ENCODE measurements at regions not wholly inside any gene's neighbourhood (a gene's known extent, or its start where the extent isn't known, plus 50 kb on each side); places are given as distances from the start of the nearest gene placed in this dataset.
"Not testable (repeated sequence)": the region's sequence is repeated elsewhere in the genome, so short reads cannot be mapped to it uniquely, and the experiment has no call there.

GRCh38 chr2:109676346-109676902 is 62.3 kb downstream of the SOWAHC start:
- Histone ChIP-seq H3K27ac (ENCODE audit: low read length, poor library complexity, severe bottlenecking) (no peak overlapping the region), H3K18ac (ENCODE audit: low read depth in 1 of 2, low read length in 2 of 2) (no peak overlapping the region), H3K4me2 (ENCODE audit: low read length, poor library complexity, severe bottlenecking) (no peak overlapping the region), H3K14ac (ENCODE audit: low read length in 2 of 2) (no peak overlapping the region), H2AK5ac (ENCODE audit: low read length, severe bottlenecking) (no peak overlapping the region), H3K9ac (ENCODE audit: low read length) (no peak overlapping the region), H3K36me3 (ENCODE audit: control insufficient read depth in 1 of 2, insufficient read depth in 2 of 2, low read depth in 1 of 2, low read length in 2 of 2) (no peaks in the 10 kb centered on the region), H4K8ac (ENCODE audit: low read length) (no peak overlapping the region), H3K9me3 (ENCODE audit: control insufficient read depth, low read length) (no peaks in the 10 kb centered on the region), H3K4ac (ENCODE audit: low read depth in 1 of 2, low read length in 2 of 2) (no peak overlapping the region), H3K23ac (ENCODE audit: low read length in 2 of 2) (no peak overlapping the region), H3K4me3 (ENCODE audit: insufficient read depth in 1 of 2, low read depth in 1 of 2, low read length in 2 of 2) (no peak overlapping the region), H3K4me1 (ENCODE audit: control insufficient read depth, insufficient read depth, low read depth, low read length) (peaks cover 4% of the 10 kb centered on the region), H2BK15ac (ENCODE audit: low read depth, poor library complexity, severe bottlenecking) (no peak overlapping the region), H4K91ac (ENCODE audit: low read length) (no peak overlapping the region), H2BK5ac (ENCODE audit: low read depth, low read length, poor library complexity, severe bottlenecking) (no peak overlapping the region), H2BK12ac (ENCODE audit: low read length in 2 of 2) (no peak overlapping the region), H3K27me3 (ENCODE audit: control insufficient read depth in 1 of 2, insufficient read depth in 1 of 2, low read length in 2 of 2) (peaks cover 29 to 38% of the 10 kb centered on the region in 2 experiments), H3K79me1 (replicated peaks; ENCODE audit: low read length, poor library complexity, severe bottlenecking) (no peaks in the 10 kb centered on the region), H2AFZ (ENCODE audit: low read depth, low read length) (no peak overlapping the region), H2BK120ac (ENCODE audit: low read depth, low read length) (no peak overlapping the region)
- no peak for DNase-seq
- WGBS, result 93% methylated on average over 5 of the region's 7 CpGs

DNA sequence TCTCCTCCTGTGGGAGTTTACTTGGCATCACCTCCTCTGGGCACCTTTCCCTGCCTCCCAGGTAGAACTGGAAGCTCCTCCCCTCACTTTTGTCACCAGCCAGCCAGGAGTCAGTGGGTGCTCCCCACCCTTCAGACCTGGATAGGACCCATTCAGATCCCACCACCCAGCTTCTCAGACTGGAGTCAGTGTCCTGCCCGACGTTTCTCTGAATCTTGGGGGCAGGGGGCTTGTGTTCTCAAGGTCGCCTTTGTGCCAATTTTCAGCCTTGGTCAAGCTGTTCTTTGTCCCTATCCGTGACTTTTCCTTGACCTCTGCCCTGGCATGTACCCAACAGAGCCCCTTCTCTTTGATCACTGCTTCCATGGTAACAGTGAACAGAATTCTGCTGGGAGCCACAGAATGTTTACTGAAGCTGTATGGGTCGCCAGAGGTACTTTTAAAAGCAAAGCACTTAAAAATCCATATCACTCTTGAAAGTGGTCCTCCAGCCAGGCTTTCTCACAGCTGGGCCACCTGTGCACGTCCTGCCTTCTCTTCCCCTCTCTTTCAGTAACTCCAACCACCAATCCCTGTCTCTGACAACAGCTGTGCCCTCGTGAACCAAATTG is 63.1 kb downstream of the SOWAHC start:
- H2BK5ac ChIP-seq (ENCODE audit: low read depth, low read length, poor library complexity, severe bottlenecking); H3K4me3 ChIP-seq (ENCODE audit: insufficient read depth in 1 of 2, low read depth in 1 of 2, low read length in 2 of 2); H2AFZ ChIP-seq (ENCODE audit: low read depth, low read length); H3K4me1 ChIP-seq (ENCODE audit: control insufficient read depth, insufficient read depth, low read depth, low read length); H2BK15ac ChIP-seq (ENCODE audit: low read depth, poor library complexity, severe bottlenecking); H4K91ac ChIP-seq (ENCODE audit: low read length); H2BK120ac ChIP-seq (ENCODE audit: low read depth, low read length); H3K9ac ChIP-seq (ENCODE audit: low read length); H3K23ac ChIP-seq (ENCODE audit: low read length in 2 of 2); H3K4ac ChIP-seq (ENCODE audit: low read depth in 1 of 2, low read length in 2 of 2); DNase-seq; H3K18ac ChIP-seq (ENCODE audit: low read depth in 1 of 2, low read length in 2 of 2); H2AK5ac ChIP-seq (ENCODE audit: low read length, severe bottlenecking); H3K9me3 ChIP-seq (ENCODE audit: control insufficient read depth, low read length); H3K27ac ChIP-seq (ENCODE audit: low read length, poor library complexity, severe bottlenecking); H3K14ac ChIP-seq (ENCODE audit: low read length in 2 of 2); H3K36me3 ChIP-seq (ENCODE audit: control insufficient read depth in 1 of 2, insufficient read depth in 2 of 2, low read depth in 1 of 2, low read length in 2 of 2); H3K4me2 ChIP-seq (ENCODE audit: low read length, poor library complexity, severe bottlenecking); H3K79me1 ChIP-seq (replicated peaks; ENCODE audit: low read length, poor library complexity, severe bottlenecking); H4K8ac ChIP-seq (ENCODE audit: low read length); H2BK12ac ChIP-seq (ENCODE audit: low read length in 2 of 2): not testable (repeated sequence)
- H3K27me3 ChIP-seq (ENCODE audit: control insufficient read depth in 1 of 2, insufficient read depth in 1 of 2, low read length in 2 of 2), result peaks cover 29 to 38% of the 10 kb centered on the region in 2 experiments
- WGBS, result 60% methylated on average over 7 of the region's 7 CpGs

DNA sequence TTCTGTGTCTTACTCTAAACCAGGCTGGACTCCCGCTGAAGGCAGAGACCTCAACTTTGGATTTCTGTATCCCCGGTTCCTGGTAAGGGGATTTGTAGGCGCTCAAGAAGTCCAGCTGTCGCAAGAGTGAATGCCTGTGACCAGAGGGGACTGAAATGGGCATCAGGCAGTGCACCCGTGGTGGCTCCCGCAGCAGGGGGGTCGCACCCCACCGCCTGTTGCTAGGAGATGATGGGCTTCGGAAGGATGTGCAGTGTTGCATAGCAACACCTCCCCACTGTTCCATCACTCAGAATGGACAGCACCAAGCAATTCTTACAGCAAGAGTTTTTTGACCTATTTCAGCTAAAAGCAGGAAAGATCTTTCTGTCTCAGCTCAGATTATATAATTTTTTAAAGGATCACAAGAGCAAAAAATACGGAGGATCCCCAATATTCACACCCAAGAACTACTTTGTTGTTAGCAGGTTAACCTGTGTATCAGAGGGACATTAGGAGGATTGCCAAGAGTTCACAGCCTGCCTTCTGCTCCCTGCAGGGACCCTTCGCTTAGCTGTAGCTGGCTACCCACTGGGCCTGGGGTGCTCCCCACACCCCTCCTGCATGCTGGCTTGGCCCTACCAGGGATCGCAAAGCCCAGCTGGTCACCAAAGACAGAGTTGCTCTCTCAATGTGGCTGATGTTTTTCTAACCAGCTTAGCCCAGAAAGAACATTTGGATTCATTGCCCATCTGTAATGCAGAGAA is 63.8 kb downstream of the SOWAHC start:
- H3K27ac ChIP-seq (ENCODE audit: low read length, poor library complexity, severe bottlenecking), result no peak overlapping the region
- H2BK12ac ChIP-seq (ENCODE audit: low read length in 2 of 2), result no peak overlapping the region
- no peak overlapping the region for H2BK15ac ChIP-seq (ENCODE audit: low read depth, poor library complexity, severe bottlenecking)
- no peak overlapping the region for H3K14ac ChIP-seq (ENCODE audit: low read length in 2 of 2)
- H3K18ac ChIP-seq (ENCODE audit: low read depth in 1 of 2, low read length in 2 of 2), result no peak overlapping the region
- 95% methylated on average over 11 of the region's 12 CpGs for WGBS
- no peak overlapping the region for H4K8ac ChIP-seq (ENCODE audit: low read length)
- no peak overlapping the region for H3K4ac ChIP-seq (ENCODE audit: low read depth in 1 of 2, low read length in 2 of 2)
- peaks cover 4% of the 10 kb centered on the region for H3K4me1 ChIP-seq (ENCODE audit: control insufficient read depth, insufficient read depth, low read depth, low read length)
- H3K9me3 ChIP-seq (ENCODE audit: control insufficient read depth, low read length), result no peaks in the 10 kb centered on the region
- no peak overlapping the region for H3K4me3 ChIP-seq (ENCODE audit: insufficient read depth in 1 of 2, low read depth in 1 of 2, low read length in 2 of 2)
- H4K91ac ChIP-seq (ENCODE audit: low read length), result no peak overlapping the region
- no peak overlapping the region for H2BK5ac ChIP-seq (ENCODE audit: low read depth, low read length, poor library complexity, severe bottlenecking)
- no peaks in the 10 kb centered on the region for H3K36me3 ChIP-seq (ENCODE audit: control insufficient read depth in 1 of 2, insufficient read depth in 2 of 2, low read depth in 1 of 2, low read length in 2 of 2)
- H2BK120ac ChIP-seq (ENCODE audit: low read depth, low read length), result no peak overlapping the region
- H3K9ac ChIP-seq (ENCODE audit: low read length), result no peak overlapping the region
- H3K23ac ChIP-seq (ENCODE audit: low read length in 2 of 2), result no peak overlapping the region
- H2AK5ac ChIP-seq (ENCODE audit: low read length, severe bottlenecking), result no peak overlapping the region
- no peak overlapping the region for H3K4me2 ChIP-seq (ENCODE audit: low read length, poor library complexity, severe bottlenecking)
- DNase-seq, result no peak
- H3K27me3 ChIP-seq (ENCODE audit: control insufficient read depth in 1 of 2, insufficient read depth in 1 of 2, low read length in 2 of 2), result peaks cover 29 to 38% of the 10 kb centered on the region in 2 experiments
- no peak overlapping the region for H2AFZ ChIP-seq (ENCODE audit: low read depth, low read length)
- H3K79me1 ChIP-seq (replicated peaks; ENCODE audit: low read length, poor library complexity, severe bottlenecking), result no peaks in the 10 kb centered on the region

DNA sequence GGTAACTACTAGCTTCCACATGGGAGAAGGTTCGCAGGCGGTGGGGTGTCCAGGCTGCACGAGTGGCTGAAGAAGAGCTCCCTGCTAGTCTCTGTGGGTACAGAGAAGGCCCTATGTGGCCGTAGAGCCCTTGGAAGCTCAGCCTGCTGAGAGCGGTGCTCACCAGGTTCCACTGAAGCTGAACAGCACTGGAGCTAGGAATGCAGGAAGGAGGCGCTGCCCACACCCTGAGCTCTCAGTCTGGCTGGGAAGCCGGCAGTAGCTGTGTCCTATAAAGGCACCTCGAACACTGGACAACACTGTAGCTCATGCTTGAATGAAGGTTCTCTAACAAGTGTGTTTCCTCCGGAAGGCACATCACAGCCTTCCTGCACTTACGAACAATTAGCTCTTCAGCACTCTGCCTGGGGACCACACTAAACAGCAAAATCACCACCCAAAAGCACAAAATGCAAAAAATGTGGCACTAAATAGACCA is 64.6 kb downstream of the SOWAHC start:
- H3K18ac ChIP-seq (ENCODE audit: low read depth in 1 of 2, low read length in 2 of 2); H4K91ac ChIP-seq (ENCODE audit: low read length); H3K9me3 ChIP-seq (ENCODE audit: control insufficient read depth, low read length); H3K4me3 ChIP-seq (ENCODE audit: insufficient read depth in 1 of 2, low read depth in 1 of 2, low read length in 2 of 2); H3K23ac ChIP-seq (ENCODE audit: low read length in 2 of 2); H3K4me1 ChIP-seq (ENCODE audit: control insufficient read depth, insufficient read depth, low read depth, low read length); H2BK15ac ChIP-seq (ENCODE audit: low read depth, poor library complexity, severe bottlenecking); H2BK120ac ChIP-seq (ENCODE audit: low read depth, low read length); H2BK12ac ChIP-seq (ENCODE audit: low read length in 2 of 2); H3K79me1 ChIP-seq (replicated peaks; ENCODE audit: low read length, poor library complexity, severe bottlenecking); H3K4me2 ChIP-seq (ENCODE audit: low read length, poor library complexity, severe bottlenecking); H2AK5ac ChIP-seq (ENCODE audit: low read length, severe bottlenecking); H3K14ac ChIP-seq (ENCODE audit: low read length in 2 of 2); H3K4ac ChIP-seq (ENCODE audit: low read depth in 1 of 2, low read length in 2 of 2); H3K27ac ChIP-seq (ENCODE audit: low read length, poor library complexity, severe bottlenecking); DNase-seq; H2BK5ac ChIP-seq (ENCODE audit: low read depth, low read length, poor library complexity, severe bottlenecking); H2AFZ ChIP-seq (ENCODE audit: low read depth, low read length); H4K8ac ChIP-seq (ENCODE audit: low read length); H3K36me3 ChIP-seq (ENCODE audit: control insufficient read depth in 1 of 2, insufficient read depth in 2 of 2, low read depth in 1 of 2, low read length in 2 of 2); H3K9ac ChIP-seq (ENCODE audit: low read length): not testable (repeated sequence)
- peaks cover 26 to 38% of the 10 kb centered on the region in 2 experiments for H3K27me3 ChIP-seq (ENCODE audit: control insufficient read depth in 1 of 2, insufficient read depth in 1 of 2, low read length in 2 of 2)
- WGBS, result 79% methylated on average over 10 of the region's 10 CpGs
